AG09309 (cell line): ENCODE measurements at regions not wholly inside any gene's neighbourhood (a gene's known extent, or its start where the extent isn't known, plus 50 kb on each side); places are given as distances from the start of the nearest gene placed in this dataset.

Experiments used
- DNase-seq: peaks from one replicate; pipeline ENCODE4 v3.0.0-alpha.2; 2010; ENCODE audit warnings: low read depth
- H3K4me3 ChIP-seq: 2 replicates; pipeline ENCODE4 v1.5.1; 2011; ENCODE audit warnings: mild to moderate bottlenecking, low read depth, low read length, moderate library complexity; ENCODE audit not compliant: control insufficient read depth
- TF ChIP-seq, protein P1 (sequence below): IDR thresholded peaks from 2 replicates; pipeline ENCODE4 v1.5.1; 2011; ENCODE audit warnings: mild to moderate bottlenecking, low read depth, low read length, inconsistent platforms; ENCODE audit not compliant: insufficient read depth, control insufficient read depth; ENCODE audit errors: missing control alignments

DNA sequence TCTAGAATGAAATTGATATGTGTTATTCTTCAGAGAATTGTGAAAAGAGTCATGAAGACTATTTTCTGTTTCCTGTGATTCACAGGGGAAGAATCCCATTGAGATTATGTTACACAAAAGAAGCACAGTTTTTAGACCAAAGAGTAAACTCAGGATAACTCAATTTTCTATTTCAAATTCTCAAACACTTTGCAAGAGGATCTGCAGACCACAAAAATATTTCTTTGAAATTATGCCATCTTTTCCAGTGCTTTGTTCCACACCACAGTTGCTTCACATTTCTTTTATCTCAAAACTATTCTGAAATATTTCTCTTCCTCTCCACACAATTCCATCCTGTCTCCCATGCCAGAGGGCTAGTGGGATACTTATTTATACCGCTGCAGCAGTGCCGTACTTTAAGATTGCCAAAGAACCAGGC lies 188.9 kb upstream of the FOXG1 start:
- no peak for DNase-seq
- TF ChIP-seq, protein P1, sequence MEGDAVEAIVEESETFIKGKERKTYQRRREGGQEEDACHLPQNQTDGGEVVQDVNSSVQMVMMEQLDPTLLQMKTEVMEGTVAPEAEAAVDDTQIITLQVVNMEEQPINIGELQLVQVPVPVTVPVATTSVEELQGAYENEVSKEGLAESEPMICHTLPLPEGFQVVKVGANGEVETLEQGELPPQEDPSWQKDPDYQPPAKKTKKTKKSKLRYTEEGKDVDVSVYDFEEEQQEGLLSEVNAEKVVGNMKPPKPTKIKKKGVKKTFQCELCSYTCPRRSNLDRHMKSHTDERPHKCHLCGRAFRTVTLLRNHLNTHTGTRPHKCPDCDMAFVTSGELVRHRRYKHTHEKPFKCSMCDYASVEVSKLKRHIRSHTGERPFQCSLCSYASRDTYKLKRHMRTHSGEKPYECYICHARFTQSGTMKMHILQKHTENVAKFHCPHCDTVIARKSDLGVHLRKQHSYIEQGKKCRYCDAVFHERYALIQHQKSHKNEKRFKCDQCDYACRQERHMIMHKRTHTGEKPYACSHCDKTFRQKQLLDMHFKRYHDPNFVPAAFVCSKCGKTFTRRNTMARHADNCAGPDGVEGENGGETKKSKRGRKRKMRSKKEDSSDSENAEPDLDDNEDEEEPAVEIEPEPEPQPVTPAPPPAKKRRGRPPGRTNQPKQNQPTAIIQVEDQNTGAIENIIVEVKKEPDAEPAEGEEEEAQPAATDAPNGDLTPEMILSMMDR: no peak
- no peak overlapping the region for H3K4me3 ChIP-seq

DNA sequence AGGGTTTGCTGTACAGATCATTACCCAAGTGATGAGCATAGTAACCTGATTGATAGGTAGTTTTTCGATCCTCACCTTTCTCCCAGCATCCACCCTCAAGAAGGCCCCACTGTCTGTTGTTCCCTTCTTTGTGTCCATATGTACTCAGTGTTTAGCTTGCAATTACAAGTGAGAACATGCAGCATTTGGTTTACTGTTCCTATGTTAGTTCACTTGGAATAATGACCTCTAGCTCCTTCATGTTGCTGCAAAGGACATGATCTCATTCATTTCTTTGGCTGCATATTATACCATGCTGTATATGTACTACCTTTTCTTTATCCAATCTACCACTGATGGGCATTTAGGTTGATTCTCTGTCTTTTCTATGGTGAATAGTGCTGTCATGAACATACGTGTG lies 181.6 kb upstream of the FOXG1 start:
- TF ChIP-seq, protein P1: no peak
- no peak for DNase-seq
- H3K4me3 ChIP-seq: no peak overlapping the region

DNA sequence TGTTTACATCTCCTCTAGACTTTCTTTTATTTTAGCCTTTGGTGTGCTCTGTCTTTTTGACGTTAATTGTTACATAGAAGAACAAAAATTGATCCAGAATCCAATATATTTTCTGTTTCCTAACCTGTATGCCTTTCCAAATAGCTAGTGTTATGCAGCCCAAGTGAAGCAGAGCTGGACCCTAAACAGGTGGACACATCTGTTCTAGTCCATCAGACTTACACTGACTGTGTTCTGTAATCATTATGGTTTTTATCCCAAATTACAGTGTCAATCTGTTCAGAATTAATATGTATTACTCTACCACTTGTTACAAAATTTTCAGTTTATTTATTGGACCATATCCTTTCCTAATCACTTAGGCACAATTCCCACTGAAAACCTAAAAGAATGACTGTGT lies 176.8 kb upstream of the FOXG1 start:
- H3K4me3 ChIP-seq: no peak overlapping the region
- TF ChIP-seq, protein P1: no peak
- no peak for DNase-seq

DNA sequence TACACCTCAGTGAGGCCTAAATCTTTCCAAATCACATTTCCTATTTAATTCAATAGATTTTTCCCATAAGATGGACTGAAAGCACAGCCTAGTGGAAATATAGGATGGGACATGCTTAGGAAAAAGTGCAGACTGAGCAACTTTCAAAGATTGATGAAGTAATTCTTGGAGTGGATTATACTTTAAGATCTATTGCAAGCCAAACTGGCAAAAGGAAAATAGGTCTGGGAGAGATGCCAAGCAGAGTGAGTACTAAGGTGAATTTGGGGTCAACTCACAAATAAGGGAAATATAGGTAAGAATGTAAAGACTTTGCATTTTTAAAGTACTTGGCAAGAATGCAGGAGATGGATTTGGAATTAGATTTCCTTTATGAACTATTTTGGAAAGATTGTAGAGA lies 170.2 kb upstream of the FOXG1 start:
- TF ChIP-seq, protein P1: no peak
- DNase-seq: no peak
- H3K4me3 ChIP-seq: no peak overlapping the region

GRCh38 chr14:28599191-28599590 lies 167.4 kb upstream of the FOXG1 start:
- no peak overlapping the region for H3K4me3 ChIP-seq
- no peak for DNase-seq
- TF ChIP-seq, protein P1: no peak

DNA sequence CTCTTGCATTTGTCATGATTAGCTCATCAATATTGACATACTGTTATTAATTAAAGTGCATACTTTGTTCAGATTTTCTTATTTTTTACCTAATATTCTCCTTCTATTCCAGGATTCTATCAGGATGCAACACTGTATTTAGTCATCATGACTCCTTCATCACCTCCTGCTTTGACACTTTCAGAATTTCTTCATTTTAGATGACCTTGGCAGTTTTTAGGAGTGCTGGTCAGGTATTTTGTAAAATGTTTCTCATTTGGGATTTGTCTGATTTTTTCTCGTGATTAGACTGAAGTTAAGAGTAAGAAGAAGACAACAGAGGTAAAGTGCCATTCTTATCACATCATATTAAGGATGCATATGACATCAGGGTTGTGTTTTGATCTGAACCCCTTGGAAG lies 167.0 kb upstream of the FOXG1 start:
- TF ChIP-seq, protein P1: no peak
- no peak overlapping the region for H3K4me3 ChIP-seq
- no peak for DNase-seq

DNA sequence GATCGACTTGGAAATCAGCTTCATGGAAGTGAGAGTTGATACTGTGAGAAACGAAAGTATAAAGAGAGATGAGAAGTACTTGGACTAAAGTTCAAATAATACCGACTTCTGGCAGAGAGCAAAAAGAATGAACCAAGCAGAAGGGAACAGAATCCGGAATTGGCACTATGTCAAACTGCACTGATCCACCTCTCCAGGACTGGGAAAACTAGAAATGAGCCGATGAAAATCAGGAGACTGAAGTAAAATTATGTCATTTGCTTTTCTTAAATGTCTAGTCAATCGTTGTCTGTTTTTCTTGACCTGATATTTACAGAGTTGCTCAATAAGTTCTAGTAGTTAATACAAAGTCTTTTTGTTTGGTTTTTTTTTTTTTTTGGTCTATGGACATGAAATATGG lies 163.0 kb upstream of the FOXG1 start:
- TF ChIP-seq, protein P1: no peak

More for the DNA sequence above, 163.0 kb upstream of the FOXG1 start:
- no peak for DNase-seq
- H3K4me3 ChIP-seq: no peak overlapping the region
